A549 (cell line): ENCODE measurements at regions not wholly inside any gene's neighbourhood (a gene's known extent, or its start where the extent isn't known, plus 50 kb on each side); places are given as distances from the start of the nearest gene placed in this dataset.

ENCODE experiments used
- ATAC-seq, 2 experiments: fragments of 200-7000 bp in 1 of 2; fragments of >200 bp in 1 of 2; cut with Nextera tagmentation in 1 of 2; cut with Tn5 transposase in 1 of 2; 3 replicates each; pipeline versions ENCODE4 v1.8.0 to v1.9.1; 2018 to 2020; ENCODE audit warnings: mild to moderate bottlenecking in 1 of 2, moderate library complexity in 1 of 2
- CTCF ChIA-PET: fragments of 300-600 bp; sonication (Branson Sonifier 250); formaldehyde crosslinking; extraction: SDS; loops from one replicate; lab custom pipeline; 2021; ENCODE audit warnings: antibody characterized with exemption, inconsistent platforms; lab: Yijun Ruan, JAX
- POLR2A ChIA-PET: fragments of 350-600 bp; formaldehyde crosslinking; extraction: SDS; loops from one replicate; lab custom pipeline; 2021; ENCODE audit warnings: antibody characterized with exemption, inconsistent platforms; lab: Yijun Ruan, JAX
- DNase-seq, 2 experiments: peaks; one replicate each; pipeline versions ENCODE4 v3.0.0 to v3.0.0-alpha.2; 2011 to 2016; ENCODE audit warnings: low read depth in 1 of 2, low spot score in 1 of 2
- FAIRE-seq: peaks from 2 replicates; lab custom pipeline; 2011; peaks lifted over from hg19 to GRCh38; lab: Jason Lieb, UNC
- H3K27ac ChIP-seq, 2 experiments: fragments of >200 bp; sonication (Bioruptor Twin); formaldehyde crosslinking; 3 replicates each; pipeline ENCODE4 v1.5.1; 2016 to 2017
- H3K4me1 ChIP-seq: fragments of >200 bp; sonication (Bioruptor Twin); formaldehyde crosslinking; 3 replicates; pipeline ENCODE4 v1.6.1; 2016
- H3K4me2 ChIP-seq: fragments of >200 bp; sonication (Bioruptor Twin); formaldehyde crosslinking; 3 replicates; pipeline ENCODE4 v1.6.1; 2016
- H3K4me3 ChIP-seq: fragments of >200 bp; sonication (Bioruptor Twin); formaldehyde crosslinking; 3 replicates; pipeline ENCODE4 v1.5.1; 2016
- H3K9me3 ChIP-seq: fragments of >200 bp; sonication (Bioruptor Twin); formaldehyde crosslinking; 3 replicates; pipeline ENCODE4 v1.6.1; 2016
- CBX2 ChIP-seq: fragments of 200-600 bp; sonication (generic); IDR thresholded peaks from 2 replicates; pipeline ENCODE4 v1.6.1; 2016; ENCODE audit warnings: low read depth, mild to moderate bottlenecking, borderline replicate concordance
- CBX8 ChIP-seq: fragments of 200-600 bp; sonication (generic); IDR thresholded peaks from 2 replicates; pipeline ENCODE4 v1.6.1; 2016
- FOXS1 ChIP-seq: fragments of 250-450 bp; sonication (Bioruptor Pico); IDR thresholded peaks from 2 replicates; pipeline ENCODE4 v1.5.0; 2020; ENCODE audit warnings: mild to moderate bottlenecking, moderate library complexity
- GATA3 ChIP-seq: IDR thresholded peaks from 2 replicates; pipeline ENCODE4 v1.6.1; 2012; ENCODE audit warnings: borderline replicate concordance
- HOXA7 ChIP-seq: fragments of 250-450 bp; sonication (Bioruptor Pico); IDR thresholded peaks from 2 replicates; pipeline ENCODE4 v1.5.0; 2020; ENCODE audit warnings: mild to moderate bottlenecking, moderate library complexity
- HOXB5 ChIP-seq: fragments of 250-450 bp; sonication (Bioruptor Pico); IDR thresholded peaks from 2 replicates; pipeline ENCODE4 v1.5.0; 2020; ENCODE audit warnings: mild to moderate bottlenecking, moderate library complexity
- JUN ChIP-seq, 2 experiments: fragments of >200 bp; sonication (Bioruptor Twin); formaldehyde crosslinking; IDR thresholded peaks; 2 replicates in 1 of 2; 3 replicates in 1 of 2; pipeline ENCODE4 v1.6.1; 2016 to 2017
- KDM1A ChIP-seq: fragments of 200-600 bp; sonication (generic); IDR thresholded peaks from 2 replicates; pipeline ENCODE4 v1.6.1; 2016; ENCODE audit warnings: low read depth, mild to moderate bottlenecking
- MAFK ChIP-seq: fragments of 450-650 bp; IDR thresholded peaks from 2 replicates; pipeline ENCODE4 v1.6.1; 2014; ENCODE audit not compliant: partially characterized antibody
- MAZ ChIP-seq: fragments of 150-350 bp; IDR thresholded peaks from 2 replicates; pipeline ENCODE4 v1.6.1; 2014; ENCODE audit warnings: antibody characterized with exemption, low read depth, low read length, borderline replicate concordance
- MYC ChIP-seq: IDR thresholded peaks from 2 replicates; pipeline ENCODE4 v1.6.1; 2012; ENCODE audit warnings: mild to moderate bottlenecking, inconsistent platforms, low read length, improper control_type of control experiment, borderline replicate concordance
- NFE2L2 ChIP-seq: fragments of 150-350 bp; conservative IDR thresholded peaks from 2 replicates; pipeline ENCODE4 v1.6.1; 2014; ENCODE audit warnings: low read length
- RAD21 ChIP-seq, 2 experiments: fragments of >200 bp in 1 of 2; sonication (Bioruptor Twin) in 1 of 2; formaldehyde crosslinking in 1 of 2; IDR thresholded peaks in 1 of 2; conservative IDR thresholded peaks in 1 of 2; 2 replicates in 1 of 2; 3 replicates in 1 of 2; pipeline ENCODE4 v1.6.1; 2012 to 2018; ENCODE audit warnings: inconsistent platforms in 1 of 2
- RARB ChIP-seq: fragments of 250-450 bp; sonication (Bioruptor Pico); IDR thresholded peaks from 2 replicates; pipeline ENCODE4 v1.8.0; 2021; ENCODE audit warnings: mild to moderate bottlenecking, moderate library complexity
- ZC3H11A ChIP-seq: fragments of 450-650 bp; IDR thresholded peaks from 2 replicates; pipeline ENCODE4 v1.6.1; 2014; ENCODE audit warnings: antibody characterized with exemption, mild to moderate bottlenecking
- WGBS: methylation state at CpG from one replicate; pipeline ENCODE4 v1.1.6; 2017; ENCODE audit errors: missing lambda C conversion rate; 5-methylcytosine and 5-hydroxymethylcytosine counted together
- TF ChIP-seq, protein P1 (sequence below): fragments of 200-600 bp; sonication (generic); IDR thresholded peaks from 2 replicates; pipeline ENCODE4 v1.6.1; 2016; ENCODE audit warnings: antibody characterized with exemption, mild to moderate bottlenecking, moderate library complexity
- TF ChIP-seq, protein P2 (sequence below): IDR thresholded peaks from 2 replicates; pipeline ENCODE4 v1.6.1; 2012
- TF ChIP-seq, protein P3 (sequence below): fragments of >200 bp; sonication (Bioruptor Twin); formaldehyde crosslinking; IDR thresholded peaks from 2 replicates; pipeline ENCODE4 v1.6.1; 2016
- TF ChIP-seq, protein P4 (sequence below): fragments of 250-450 bp; sonication (Bioruptor Pico); IDR thresholded peaks from 2 replicates; pipeline ENCODE4 v1.5.0; 2020; ENCODE audit warnings: low read depth, mild to moderate bottlenecking, moderate library complexity

DNA sequence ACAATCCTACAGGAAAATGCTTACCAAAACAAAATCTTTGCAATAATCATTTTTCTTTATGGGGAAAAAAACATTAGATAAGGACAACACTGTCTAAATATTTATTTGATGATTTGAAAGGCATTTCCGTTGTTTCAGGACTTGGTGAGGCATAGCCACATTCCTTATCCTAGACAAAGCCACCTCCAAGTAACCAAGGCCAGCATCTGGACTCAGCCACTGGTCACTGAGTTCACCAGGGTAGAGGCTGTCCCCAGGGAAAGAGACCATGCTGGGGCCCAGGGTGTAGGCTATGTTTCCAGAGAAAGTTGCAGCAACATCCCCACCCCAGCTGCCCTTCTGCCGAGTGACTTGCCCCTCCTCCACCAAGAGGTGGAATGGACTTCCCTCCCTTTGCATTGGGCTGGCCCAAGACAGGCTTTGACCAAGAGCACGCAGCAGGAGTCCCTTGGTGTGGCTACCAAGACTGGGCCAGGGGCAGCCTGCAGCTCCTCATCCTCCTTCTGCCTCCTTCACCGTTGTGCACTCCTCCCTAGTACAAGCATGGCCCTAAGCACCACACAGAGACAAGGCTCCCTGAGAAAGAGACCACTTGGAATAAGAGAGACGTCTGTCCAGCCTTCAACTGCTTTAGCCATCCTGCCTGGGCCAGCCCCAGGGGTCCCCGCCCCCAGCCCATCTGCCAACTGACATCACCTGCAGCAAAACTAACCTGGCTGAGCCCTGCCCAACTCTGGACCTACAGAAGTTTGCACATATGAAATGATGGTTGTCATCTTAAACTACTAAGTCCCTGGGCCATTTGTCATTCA lies 68.1 kb upstream of the SPIN1 start (continued):
- TF ChIP-seq, protein P1, sequence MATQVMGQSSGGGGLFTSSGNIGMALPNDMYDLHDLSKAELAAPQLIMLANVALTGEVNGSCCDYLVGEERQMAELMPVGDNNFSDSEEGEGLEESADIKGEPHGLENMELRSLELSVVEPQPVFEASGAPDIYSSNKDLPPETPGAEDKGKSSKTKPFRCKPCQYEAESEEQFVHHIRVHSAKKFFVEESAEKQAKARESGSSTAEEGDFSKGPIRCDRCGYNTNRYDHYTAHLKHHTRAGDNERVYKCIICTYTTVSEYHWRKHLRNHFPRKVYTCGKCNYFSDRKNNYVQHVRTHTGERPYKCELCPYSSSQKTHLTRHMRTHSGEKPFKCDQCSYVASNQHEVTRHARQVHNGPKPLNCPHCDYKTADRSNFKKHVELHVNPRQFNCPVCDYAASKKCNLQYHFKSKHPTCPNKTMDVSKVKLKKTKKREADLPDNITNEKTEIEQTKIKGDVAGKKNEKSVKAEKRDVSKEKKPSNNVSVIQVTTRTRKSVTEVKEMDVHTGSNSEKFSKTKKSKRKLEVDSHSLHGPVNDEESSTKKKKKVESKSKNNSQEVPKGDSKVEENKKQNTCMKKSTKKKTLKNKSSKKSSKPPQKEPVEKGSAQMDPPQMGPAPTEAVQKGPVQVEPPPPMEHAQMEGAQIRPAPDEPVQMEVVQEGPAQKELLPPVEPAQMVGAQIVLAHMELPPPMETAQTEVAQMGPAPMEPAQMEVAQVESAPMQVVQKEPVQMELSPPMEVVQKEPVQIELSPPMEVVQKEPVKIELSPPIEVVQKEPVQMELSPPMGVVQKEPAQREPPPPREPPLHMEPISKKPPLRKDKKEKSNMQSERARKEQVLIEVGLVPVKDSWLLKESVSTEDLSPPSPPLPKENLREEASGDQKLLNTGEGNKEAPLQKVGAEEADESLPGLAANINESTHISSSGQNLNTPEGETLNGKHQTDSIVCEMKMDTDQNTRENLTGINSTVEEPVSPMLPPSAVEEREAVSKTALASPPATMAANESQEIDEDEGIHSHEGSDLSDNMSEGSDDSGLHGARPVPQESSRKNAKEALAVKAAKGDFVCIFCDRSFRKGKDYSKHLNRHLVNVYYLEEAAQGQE = no peak
- TF ChIP-seq HOXB5 (CRISPR knock-in tag) = no peak
- no peak for TF ChIP-seq JUN (IDR thresholded peaks at IDR 0.05)
- TF ChIP-seq GATA3 = no peak

DNA sequence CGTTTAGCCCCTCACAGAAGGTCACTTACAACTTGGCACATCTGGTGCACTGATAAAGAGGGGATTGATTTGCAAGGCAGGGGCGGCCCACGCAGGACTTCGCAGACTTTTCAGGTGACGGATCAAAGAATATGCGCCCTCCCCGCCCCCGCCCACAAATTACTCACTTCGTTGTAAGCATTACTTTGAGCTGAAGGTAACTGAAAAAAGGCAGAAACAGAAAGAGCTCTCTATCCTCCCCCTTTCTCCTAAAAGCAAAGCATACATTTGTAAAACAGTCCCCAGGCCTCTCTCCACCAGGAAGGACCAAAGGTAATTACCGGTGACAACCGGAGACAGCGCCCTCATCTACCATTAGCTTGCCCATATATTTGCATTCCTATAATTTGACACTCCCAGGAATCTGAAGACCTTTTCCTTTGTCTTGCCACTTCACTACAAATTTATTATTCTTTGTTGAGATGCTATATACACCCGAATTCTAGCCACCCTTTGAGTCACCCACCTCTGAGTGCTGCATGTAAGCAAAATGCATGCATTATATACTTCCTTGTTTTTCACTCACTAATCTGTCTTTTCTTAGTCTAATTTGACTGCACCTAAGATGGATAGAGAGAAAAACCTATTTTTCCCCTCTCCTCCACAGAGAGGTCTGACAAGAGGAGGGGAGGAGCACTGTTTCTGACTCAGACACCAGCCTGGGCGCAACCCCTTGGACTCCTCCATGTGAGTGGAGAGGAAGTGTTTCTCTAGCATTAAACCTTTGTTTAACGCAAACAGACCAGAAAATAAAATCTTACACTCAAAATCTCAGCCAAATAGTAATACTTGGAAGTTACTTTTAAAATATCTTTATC lies 74.7 kb upstream of the SPIN1 start:
- no peaks in the 10 kb centered on the region for H3K9me3 ChIP-seq
- DNase-seq (no peak), FAIRE-seq (no peak), ATAC-seq (no peak)
- 80% methylated on average over 15 of the region's 15 CpGs for WGBS
- CTCF ChIA-PET = interaction anchor here (0.5 to 1.0 kb wide), 3 partner anchors 20 to 135 kb away, joined by 3 read pairs; no protein-coding TSS in a partner anchor
- H3K4me1 ChIP-seq = no peaks in the 10 kb centered on the region
- POLR2A ChIA-PET = no interaction called here
- no peak overlapping the region for H3K27ac ChIP-seq
- H3K4me3 ChIP-seq = no peak overlapping the region
- no peak overlapping the region for H3K4me2 ChIP-seq
- TF ChIP-seq JUN (IDR thresholded peaks at IDR 0.05) (no peak), CBX2 (no peak), RAD21 (conservative IDR thresholded peaks at IDR 0.05 in 1 of 2, IDR thresholded peaks at IDR 0.05 in 1 of 2) (no peak), KDM1A (no peak), FOXS1 (CRISPR knock-in tag) (no peak), MYC (no peak), ZC3H11A (no peak), MAZ (no peak), RARB (no peak), NFE2L2 (no peak), MAFK (no peak), CBX8 (no peak), HOXA7 (CRISPR knock-in tag) (no peak)
- TF ChIP-seq, protein P2, sequence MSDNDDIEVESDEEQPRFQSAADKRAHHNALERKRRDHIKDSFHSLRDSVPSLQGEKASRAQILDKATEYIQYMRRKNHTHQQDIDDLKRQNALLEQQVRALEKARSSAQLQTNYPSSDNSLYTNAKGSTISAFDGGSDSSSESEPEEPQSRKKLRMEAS = no peak
- TF ChIP-seq, protein P3, sequence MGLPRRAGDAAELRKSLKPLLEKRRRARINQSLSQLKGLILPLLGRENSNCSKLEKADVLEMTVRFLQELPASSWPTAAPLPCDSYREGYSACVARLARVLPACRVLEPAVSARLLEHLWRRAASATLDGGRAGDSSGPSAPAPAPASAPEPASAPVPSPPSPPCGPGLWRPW = no peak
- TF ChIP-seq, protein P4, sequence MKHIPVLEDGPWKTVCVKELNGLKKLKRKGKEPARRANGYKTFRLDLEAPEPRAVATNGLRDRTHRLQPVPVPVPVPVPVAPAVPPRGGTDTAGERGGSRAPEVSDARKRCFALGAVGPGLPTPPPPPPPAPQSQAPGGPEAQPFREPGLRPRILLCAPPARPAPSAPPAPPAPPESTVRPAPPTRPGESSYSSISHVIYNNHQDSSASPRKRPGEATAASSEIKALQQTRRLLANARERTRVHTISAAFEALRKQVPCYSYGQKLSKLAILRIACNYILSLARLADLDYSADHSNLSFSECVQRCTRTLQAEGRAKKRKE (CRISPR knock-in tag) = no peak
- TF ChIP-seq, all 56 proteins: peak for 0
